A673 (cell line): ENCODE measurements at regions not wholly inside any gene's neighbourhood (a gene's known extent, or its start where the extent isn't known, plus 50 kb on each side); places are given as distances from the start of the nearest gene placed in this dataset.

Experiments
- BruUV-seq: library from RNA; stranded (reverse); fragments of 400-500 nt; replicated peaks from 2 replicates; lab custom pipeline; 2021; lab: Mats Ljungman, UMichigan
- CTCF ChIA-PET: fragments of 300-600 bp; sonication (Branson Sonifier 250); formaldehyde crosslinking; loops from one replicate; lab custom pipeline; 2022; ENCODE audit warnings: antibody characterized with exemption; lab: Charles Lee
- POLR2A ChIA-PET: fragments of 300-600 bp; sonication (Branson Sonifier 250); formaldehyde crosslinking; loops from one replicate; lab custom pipeline; 2022; ENCODE audit warnings: antibody characterized with exemption; ENCODE audit not compliant: low non-redundant PET; lab: Charles Lee
- DNase-seq: peaks from one replicate; pipeline ENCODE4 v3.0.0-alpha.2; 2015; ENCODE audit warnings: low spot score
- H3K27ac ChIP-seq: fragments of 200-600 bp; sonication (generic); 2 replicates; pipeline ENCODE4 v1.5.1; 2016; ENCODE audit warnings: mixed run types, low read depth, mild to moderate bottlenecking, mixed read lengths, antibody characterized with exemption, low read length; ENCODE audit not compliant: poor library complexity, severe bottlenecking
- H3K27me3 ChIP-seq: fragments of 200-600 bp; sonication (generic); replicated peaks from 2 replicates; pipeline ENCODE4 v1.6.1; 2017; ENCODE audit warnings: mixed run types, low read depth, mild to moderate bottlenecking, mixed read lengths, antibody characterized with exemption, low read length; ENCODE audit not compliant: insufficient read depth, poor library complexity
- H3K36me3 ChIP-seq: fragments of 200-600 bp; sonication (generic); 2 replicates; pipeline ENCODE4 v1.6.1; 2016; ENCODE audit warnings: mixed run types, mild to moderate bottlenecking, mixed read lengths, antibody characterized with exemption, low read length; ENCODE audit not compliant: insufficient read depth, poor library complexity, severe bottlenecking
- H3K4me1 ChIP-seq: fragments of 200-600 bp; sonication (generic); 2 replicates; pipeline ENCODE4 v1.6.1; 2017; ENCODE audit warnings: mixed run types, mild to moderate bottlenecking, mixed read lengths, antibody characterized with exemption, low read length; ENCODE audit not compliant: insufficient read depth, poor library complexity, severe bottlenecking
- H3K4me3 ChIP-seq: fragments of 200-600 bp; sonication (generic); 2 replicates; pipeline ENCODE4 v1.5.1; 2016; ENCODE audit warnings: low read depth, mixed run types, mild to moderate bottlenecking, mixed read lengths, low read length; ENCODE audit not compliant: poor library complexity, severe bottlenecking
- H3K9me3 ChIP-seq: fragments of 200-600 bp; sonication (generic); 2 replicates; pipeline ENCODE4 v1.6.1; 2016; ENCODE audit warnings: mixed run types, low read depth, mild to moderate bottlenecking, mixed read lengths, antibody characterized with exemption, low read length; ENCODE audit not compliant: poor library complexity, severe bottlenecking
- EZH2 ChIP-seq: fragments of 200-600 bp; sonication (generic); IDR thresholded peaks from 2 replicates; pipeline ENCODE4 v1.6.1; 2017; ENCODE audit warnings: borderline replicate concordance, low read depth, mild to moderate bottlenecking, mixed read lengths, antibody characterized with exemption, low read length; ENCODE audit not compliant: poor library complexity, severe bottlenecking
- intact Hi-C: fragments of 100-400 bp; cut with micrococcal nuclease; formaldehyde crosslinking; loops from one replicate; pipeline ENCODE4 v1.10.0; 2022; ENCODE audit not compliant: unreplicated experiment
- TF ChIP-seq, protein P1 (sequence below): fragments of 300-800, 200-600 bp; sonication (generic); conservative IDR thresholded peaks from 2 replicates; pipeline ENCODE4 v1.5.1; 2017; ENCODE audit warnings: low read depth, mild to moderate bottlenecking, antibody characterized with exemption, low read length, moderate library complexity, mixed read lengths

DNA sequence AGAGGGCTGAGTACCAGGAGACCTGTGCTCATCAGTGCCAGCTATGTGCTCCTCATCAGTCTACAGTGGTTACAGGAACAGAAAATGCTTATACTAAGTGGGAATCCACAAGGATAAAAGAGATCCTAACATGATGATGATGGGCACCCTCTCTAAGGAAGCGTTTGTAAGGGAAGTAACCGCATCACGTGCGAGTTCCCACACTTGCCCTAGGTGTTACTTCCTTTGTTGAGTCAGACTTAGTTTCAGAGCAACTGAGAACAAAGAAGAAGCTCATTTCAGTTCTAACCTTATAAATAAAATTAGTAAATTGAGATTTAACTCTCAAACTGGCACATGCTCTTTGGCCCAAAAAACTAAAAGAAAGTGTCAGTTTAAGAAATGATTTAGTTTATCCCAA lies 956.4 kb upstream of the TMEM132C start:
- no peak overlapping the region for H3K27ac ChIP-seq
- no TSS peak for BruUV-seq
- H3K4me3 ChIP-seq, result no peak overlapping the region
- H3K4me1 ChIP-seq, result no peaks in the 10 kb centered on the region
- no peak for DNase-seq
- TF ChIP-seq EZH2, result no peak
- TF ChIP-seq, protein P1, sequence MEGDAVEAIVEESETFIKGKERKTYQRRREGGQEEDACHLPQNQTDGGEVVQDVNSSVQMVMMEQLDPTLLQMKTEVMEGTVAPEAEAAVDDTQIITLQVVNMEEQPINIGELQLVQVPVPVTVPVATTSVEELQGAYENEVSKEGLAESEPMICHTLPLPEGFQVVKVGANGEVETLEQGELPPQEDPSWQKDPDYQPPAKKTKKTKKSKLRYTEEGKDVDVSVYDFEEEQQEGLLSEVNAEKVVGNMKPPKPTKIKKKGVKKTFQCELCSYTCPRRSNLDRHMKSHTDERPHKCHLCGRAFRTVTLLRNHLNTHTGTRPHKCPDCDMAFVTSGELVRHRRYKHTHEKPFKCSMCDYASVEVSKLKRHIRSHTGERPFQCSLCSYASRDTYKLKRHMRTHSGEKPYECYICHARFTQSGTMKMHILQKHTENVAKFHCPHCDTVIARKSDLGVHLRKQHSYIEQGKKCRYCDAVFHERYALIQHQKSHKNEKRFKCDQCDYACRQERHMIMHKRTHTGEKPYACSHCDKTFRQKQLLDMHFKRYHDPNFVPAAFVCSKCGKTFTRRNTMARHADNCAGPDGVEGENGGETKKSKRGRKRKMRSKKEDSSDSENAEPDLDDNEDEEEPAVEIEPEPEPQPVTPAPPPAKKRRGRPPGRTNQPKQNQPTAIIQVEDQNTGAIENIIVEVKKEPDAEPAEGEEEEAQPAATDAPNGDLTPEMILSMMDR, result no peak
- ChIA-PET POLR2A (no interaction called here), CTCF (no interaction called here)
- intact Hi-C loops, result no loop called here
- peaks cover 4% of the 10 kb centered on the region for H3K9me3 ChIP-seq
- no peaks in the 10 kb centered on the region for H3K27me3 ChIP-seq
- H3K36me3 ChIP-seq, result no peaks in the 10 kb centered on the region

DNA sequence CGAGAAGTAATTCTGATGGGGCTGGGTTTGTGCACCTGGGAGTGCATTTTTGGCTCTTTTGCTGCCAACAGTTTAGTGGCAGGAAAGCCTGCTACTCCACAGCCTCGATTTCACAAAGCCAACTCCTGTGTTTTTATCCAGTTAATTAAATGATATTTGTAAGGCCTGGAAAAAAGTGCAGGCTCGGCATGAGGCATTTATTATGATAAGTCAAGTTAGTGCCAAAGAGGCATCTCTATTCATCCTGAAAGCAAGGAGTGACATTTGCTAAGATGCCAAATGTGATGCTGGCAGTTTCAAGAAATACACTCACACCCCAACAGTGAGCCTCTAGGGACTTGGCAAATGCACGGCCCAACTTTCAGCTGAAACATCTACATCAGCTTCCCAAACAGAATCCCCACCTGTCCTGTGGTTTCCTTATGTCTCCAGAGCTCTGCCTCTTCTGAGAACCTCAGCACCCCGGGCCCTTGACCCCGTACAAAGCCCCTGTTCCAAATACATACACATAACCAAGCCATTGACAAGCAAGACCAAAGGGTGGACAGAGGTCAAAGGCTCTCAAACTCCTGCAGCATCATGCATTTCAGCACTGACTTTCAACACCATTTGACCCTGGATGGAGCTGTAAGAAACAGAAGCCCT lies 955.1 kb upstream of the TMEM132C start:
- H3K4me3 ChIP-seq, result no peak overlapping the region
- H3K9me3 ChIP-seq, result peaks cover 4% of the 10 kb centered on the region
- H3K27me3 ChIP-seq, result no peaks in the 10 kb centered on the region
- intact Hi-C loops, result no loop called here
- CTCF ChIA-PET, result no interaction called here
- no TSS peak for BruUV-seq
- no peak for DNase-seq
- no peaks in the 10 kb centered on the region for H3K36me3 ChIP-seq
- no peak overlapping the region for H3K27ac ChIP-seq
- POLR2A ChIA-PET, result no interaction called here
- no peaks in the 10 kb centered on the region for H3K4me1 ChIP-seq
- no peak for TF ChIP-seq EZH2

DNA sequence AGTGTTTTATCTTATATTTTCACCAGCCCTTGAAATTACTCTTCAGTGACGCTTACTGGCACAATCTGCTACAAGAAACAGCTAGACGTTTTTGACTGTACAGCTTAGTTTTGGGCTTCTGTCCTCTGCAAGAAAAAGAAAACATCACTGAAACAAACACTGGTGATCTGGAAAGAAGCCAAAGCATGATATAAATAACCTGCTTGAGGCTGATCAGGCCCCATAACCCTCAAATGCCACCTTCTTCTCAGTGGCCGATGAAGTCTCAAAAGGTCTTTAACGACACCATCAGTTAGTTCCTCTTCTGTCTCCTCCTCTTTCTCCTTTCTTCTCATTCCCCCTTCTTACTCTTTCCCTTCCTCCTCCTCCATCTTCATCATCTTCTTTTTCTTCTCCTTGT lies 942.3 kb upstream of the TMEM132C start:
- H3K4me1 ChIP-seq, result no peaks in the 10 kb centered on the region
- intact Hi-C loops, result no loop called here
- no peaks in the 10 kb centered on the region for H3K36me3 ChIP-seq
- no peaks in the 10 kb centered on the region for H3K9me3 ChIP-seq
- DNase-seq, result no peak
- no TSS peak for BruUV-seq
- no peak for TF ChIP-seq EZH2
- TF ChIP-seq, protein P1, result no peak
- no peak overlapping the region for H3K4me3 ChIP-seq
- no peak overlapping the region for H3K27ac ChIP-seq
- no peaks in the 10 kb centered on the region for H3K27me3 ChIP-seq
- POLR2A ChIA-PET, result no interaction called here
- CTCF ChIA-PET, result no interaction called here

DNA sequence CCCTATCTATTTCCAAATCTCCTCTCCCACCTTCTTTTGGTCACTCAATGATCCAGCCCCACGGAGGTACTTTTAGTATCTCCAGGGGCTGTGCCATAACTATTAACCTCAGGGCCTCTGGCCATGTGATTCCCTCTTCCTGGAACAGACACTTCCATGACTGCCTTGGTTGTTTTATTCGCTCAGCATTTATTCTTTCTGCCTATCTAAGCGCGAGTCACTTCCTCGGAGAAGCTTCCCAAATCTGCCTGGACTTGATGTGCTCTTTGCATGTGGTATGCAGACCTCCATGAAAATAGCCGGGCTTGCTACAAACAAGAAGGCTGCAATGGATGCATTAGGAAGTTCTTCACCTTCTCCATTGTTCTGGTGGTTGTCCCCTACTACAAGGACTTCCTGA lies 939.0 kb upstream of the TMEM132C start:
- no peaks in the 10 kb centered on the region for H3K27me3 ChIP-seq
- ChIA-PET POLR2A (no interaction called here), CTCF (no interaction called here)
- no peaks in the 10 kb centered on the region for H3K36me3 ChIP-seq
- TF ChIP-seq EZH2, result no peak
- TF ChIP-seq, protein P1, result no peak
- BruUV-seq, result no TSS peak
- H3K4me1 ChIP-seq, result no peaks in the 10 kb centered on the region
- no peak for DNase-seq
- no peak overlapping the region for H3K4me3 ChIP-seq
- intact Hi-C loops, result no loop called here
- H3K27ac ChIP-seq, result no peak overlapping the region
- H3K9me3 ChIP-seq, result no peaks in the 10 kb centered on the region
